ENCODE measurements at regions not wholly inside any gene's neighbourhood (a gene's known extent, or its start where the extent isn't known, plus 50 kb on each side); places are given as distances from the start of the nearest gene placed in this dataset.
A peak's percentile ranks its signal among the peaks of the same experiment; 100 is the strongest.

DNA sequence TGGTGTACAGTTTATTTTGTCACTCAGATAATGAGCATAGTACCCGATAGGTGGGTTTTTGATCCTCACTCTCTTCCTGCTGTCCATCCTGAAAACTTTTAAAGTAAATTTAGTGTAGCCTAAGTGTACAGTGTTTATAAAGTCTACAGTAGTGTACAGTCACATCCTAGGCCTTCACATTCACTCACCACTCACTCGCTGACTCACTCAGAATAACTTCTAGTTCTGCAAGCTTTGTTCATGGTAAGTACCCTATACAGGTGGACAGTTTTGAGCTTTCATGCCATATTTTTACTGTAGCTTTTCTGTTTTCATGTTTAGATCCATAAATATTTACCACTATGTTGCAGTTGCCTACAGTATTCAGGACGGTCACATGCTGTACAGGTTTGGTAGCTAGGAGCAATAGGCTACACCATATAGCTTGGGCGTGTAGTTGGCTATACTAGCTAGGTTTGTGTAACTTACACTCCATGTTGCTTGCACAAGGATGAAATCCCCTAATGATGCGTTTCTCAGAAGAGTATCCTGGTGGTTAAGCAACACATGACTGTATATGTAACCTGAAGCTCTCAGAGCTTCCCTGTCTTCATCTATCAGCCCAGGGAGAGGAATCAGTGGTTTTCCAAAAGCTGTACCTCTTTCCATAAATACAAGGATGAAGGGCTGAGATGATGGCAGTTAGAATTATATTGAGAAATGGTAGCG, 87.6 kb upstream of the SLC25A26 start:
- DNase-seq (ENCODE audit: low read depth), result peak; percentile 91

DNA sequence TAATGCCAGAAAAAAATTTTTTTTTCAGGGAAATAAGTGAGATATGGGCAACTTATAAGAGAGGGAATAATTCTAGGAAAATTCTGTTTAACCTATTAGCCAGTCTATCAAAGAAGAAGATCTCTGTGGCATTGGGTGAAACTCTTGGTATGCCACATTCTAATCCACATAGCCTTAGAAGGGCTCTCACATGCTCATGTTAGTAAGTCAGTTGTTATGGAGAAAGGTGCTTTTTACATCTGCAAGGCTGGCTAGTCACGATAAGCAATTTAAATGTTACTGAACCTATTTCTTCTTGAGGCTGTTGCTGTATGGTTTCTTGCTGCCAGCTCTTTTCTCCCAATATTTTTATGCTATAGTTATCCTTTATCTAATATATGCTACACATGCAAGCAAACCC, 89.9 kb upstream of the MAGI1 start:
- DNase-seq (ENCODE audit: low read depth), result no peak

- DNase-seq (ENCODE audit: low read depth), result no peak
Observed at GRCh38 chr3:66121318-66121717, 82.6 kb upstream of the MAGI1 start.

- DNase-seq (ENCODE audit: low read depth), result peak; percentile 97
Observed at GRCh38 chr3:66115858-66116654, 77.3 kb upstream of the MAGI1 start.

- peak; percentile 30 for DNase-seq (ENCODE audit: low read depth)
Observed at GRCh38 chr3:66113542-66113941, 74.8 kb upstream of the MAGI1 start.

GRCh38 chr3:66110840-66111239, 72.1 kb upstream of the MAGI1 start:
- DNase-seq (ENCODE audit: low read depth), result peak; percentile 76

DNA sequence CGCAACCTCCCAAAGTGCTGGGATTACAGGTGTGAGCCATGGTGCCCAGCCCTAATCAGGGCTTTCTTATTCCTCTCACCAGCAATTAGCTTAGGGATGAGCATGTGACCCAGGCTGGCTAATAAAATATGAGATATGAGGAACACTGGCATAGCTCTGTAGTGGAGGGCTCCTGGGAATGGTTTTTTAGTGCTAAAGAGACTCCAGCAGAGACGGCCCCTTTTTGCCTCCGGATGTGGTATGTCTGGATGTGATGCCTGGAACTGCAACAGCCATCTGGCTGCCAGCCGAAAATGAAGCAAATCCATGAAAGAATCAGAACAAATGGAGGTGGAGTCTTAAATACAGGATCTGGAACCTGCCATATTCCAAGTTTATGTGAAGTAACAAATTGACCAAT, 69.1 kb upstream of the MAGI1 start:
- peak; percentile 62 for DNase-seq (ENCODE audit: low read depth)

DNA sequence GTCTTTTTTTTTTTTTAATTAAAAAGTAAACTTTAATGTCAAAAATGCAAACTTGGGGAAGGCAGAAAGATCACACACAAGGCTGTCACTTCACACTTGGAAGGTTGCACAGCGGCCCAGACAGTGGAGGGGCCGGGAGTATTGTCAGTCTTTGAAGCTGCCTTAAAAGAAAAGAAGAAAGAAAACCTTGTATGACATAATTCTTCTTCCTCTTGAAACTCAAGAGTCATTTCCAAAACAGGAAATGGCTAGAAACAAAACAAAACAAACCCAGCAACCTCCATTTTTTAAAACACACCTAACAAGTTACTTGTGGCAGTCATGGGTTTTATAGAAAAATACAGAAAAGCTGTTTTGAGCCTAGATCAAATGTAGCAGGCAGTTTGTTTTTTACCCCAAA, 68.1 kb upstream of the MAGI1 start:
- peak; percentile 13 for DNase-seq (ENCODE audit: low read depth)

GRCh38 chr3:66104535-66104934, 65.8 kb upstream of the MAGI1 start:
- no peak for DNase-seq (ENCODE audit: low read depth)

DNA sequence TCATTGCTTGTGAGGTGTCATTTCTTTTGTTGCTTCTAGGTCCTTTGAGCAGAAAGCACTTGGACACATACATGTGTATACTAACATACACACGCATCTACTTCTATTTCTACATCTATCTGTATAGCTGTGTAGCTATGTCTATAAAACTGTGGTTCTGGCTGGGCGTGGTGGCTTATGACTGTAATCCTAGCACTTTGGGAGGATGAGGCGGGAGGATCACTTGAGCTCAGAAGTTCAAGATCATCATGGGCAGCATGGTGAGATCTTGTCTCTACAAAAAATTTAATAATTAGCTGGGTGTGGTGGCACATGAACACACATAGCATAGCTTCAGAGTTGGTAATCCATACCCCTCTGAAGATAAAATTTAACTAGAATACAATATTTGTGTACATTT, 65.0 kb upstream of the MAGI1 start:
- DNase-seq (ENCODE audit: low read depth), result no peak

DNA sequence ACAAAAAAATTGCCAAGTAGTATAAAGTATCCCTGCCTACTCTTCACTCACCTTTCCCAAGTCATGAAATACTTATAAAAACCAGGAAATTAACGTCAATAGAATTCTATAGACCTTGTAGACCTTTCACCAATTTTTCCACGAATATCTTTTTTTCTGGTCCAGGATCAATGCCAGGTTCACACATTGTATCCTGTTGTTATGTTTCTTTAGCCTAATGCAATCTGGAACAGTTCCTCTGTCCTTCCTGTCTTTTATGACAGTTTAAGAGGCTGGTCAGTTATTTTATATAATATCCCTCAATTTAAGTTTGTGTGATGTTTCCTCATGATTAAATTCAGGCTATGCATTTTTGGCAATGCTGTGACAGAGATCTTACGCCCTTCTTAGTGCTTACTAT, 63.2 kb upstream of the MAGI1 start:
- DNase-seq (ENCODE audit: low read depth), result no peak

DNA sequence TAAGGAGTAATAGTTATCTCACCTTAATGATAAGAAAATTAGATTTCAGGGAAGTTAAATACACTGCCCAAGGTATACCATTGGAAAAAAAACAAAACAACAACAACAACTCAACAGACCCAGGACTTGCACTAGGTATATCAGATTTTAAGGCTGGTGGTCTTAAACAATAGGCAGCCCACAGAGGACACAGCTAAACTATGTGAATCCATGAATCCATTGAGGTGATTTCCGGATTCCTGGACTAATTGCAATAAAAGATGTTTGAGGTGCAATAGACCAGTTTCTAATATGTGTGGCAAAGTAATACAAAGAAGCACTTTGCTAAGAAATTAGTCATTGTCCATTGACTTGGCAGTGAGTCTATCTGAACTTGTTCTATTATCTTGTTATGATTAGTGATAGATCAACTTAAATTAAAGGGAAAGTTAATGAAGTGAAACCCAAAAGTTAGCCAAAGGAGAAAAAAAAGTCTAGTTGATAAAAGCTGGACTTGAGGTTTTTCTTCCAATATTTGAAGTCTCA, 60.9 kb upstream of the MAGI1 start:
- no peak for DNase-seq (ENCODE audit: low read depth)

GRCh38 chr3:66098436-66098835, 59.7 kb upstream of the MAGI1 start:
- DNase-seq (ENCODE audit: low read depth), result no peak

GRCh38 chr3:66097647-66098046, 58.9 kb upstream of the MAGI1 start:
- no peak for DNase-seq (ENCODE audit: low read depth)

DNA sequence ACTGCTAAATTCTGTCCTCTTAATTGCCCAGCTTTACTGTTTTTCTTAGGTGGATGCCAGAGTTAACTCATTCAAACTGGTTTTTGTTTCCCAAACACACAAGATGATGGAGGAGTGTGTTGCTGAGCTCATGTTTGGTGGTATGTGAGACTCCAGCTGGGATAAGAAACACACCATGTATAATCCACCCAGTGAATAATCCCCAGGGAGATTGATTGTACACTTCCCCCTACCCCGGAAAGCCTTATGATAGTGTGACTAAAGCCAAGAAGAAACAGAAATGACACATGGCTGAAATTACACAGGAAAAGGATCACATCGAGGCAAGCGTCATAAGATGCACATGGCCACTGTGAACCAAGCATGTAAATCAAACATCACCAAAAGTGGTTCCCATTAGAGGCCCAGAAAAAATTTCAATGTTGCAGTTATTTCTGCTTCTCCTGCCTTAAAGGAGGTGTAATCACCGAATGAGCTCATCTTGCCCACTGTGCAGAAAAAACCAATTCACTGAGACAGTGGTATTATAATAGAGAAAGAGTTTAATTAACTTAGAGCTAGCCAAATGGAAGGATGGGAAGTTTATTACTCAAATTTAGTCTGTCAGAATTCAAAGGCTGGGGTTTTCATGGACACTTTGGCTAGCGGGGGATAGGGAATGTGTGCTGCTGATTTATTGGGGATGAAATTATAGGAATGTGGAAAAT, 56.7 kb upstream of the MAGI1 start:
- peak; percentile 29 for DNase-seq (ENCODE audit: low read depth)

DNA sequence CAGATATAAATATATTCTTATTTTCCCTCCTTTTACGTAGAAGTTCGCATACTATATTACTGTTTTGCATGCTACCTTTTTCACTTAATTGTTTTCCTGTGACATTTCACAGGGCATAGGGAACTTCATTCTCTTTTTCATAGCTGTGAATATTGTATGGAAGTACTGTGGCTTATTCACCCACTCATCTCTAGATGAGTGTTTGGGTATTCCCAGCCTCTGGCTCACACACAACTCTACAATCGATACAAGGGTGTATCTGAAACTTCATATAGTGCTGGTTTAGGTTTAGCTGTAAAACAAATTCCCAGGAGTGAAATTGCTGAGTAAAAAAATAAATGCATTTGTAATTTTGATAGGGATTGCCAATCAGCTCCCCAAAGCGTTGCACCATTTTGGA, 55.3 kb upstream of the MAGI1 start:
- DNase-seq (ENCODE audit: low read depth), result no peak

GRCh38 chr3:66092175-66092995, 53.7 kb upstream of the MAGI1 start:
- DNase-seq (ENCODE audit: low read depth), result no peak

All from HT1080 (cell line).